Fibroblast of the conjunctiva (primary cell): ENCODE measurements at regions not wholly inside any gene's neighbourhood (a gene's known extent, or its start where the extent isn't known, plus 50 kb on each side); places are given as distances from the start of the nearest gene placed in this dataset.
"Not testable (repeated sequence)": the region's sequence is repeated elsewhere in the genome, so short reads cannot be mapped to it uniquely, and the experiment has no call there.

Experiments used
- DNase-seq: peaks from one replicate; pipeline ENCODE4 v3.0.0-alpha.2; 2010; ENCODE audit warnings: low read depth

DNA sequence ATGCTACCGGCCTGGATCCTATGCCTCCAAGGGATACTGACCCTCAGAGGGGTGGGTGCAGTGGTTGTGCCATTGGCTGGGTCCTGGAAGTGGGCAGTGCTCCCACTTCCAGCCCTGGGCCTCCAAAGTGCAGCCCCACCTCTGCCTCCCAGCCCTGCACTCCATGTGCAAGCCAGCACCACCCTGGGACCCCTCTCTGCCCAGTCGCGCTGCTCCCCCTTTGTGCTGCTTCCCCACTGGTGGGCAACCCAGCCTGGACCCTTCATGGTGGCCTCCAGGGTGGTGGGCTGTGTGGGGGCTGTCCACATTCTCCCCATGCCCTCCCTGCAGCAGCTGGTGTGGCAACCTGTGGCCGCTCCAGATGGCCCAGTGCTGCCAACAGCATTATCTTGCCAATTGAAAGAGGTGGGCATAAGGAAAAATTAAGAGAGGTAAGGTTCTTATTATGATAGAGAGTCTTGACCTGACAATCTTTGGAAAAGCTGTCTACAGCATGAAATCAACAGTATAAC, 309.7 kb downstream of the GUCY2F start:
- no peak for DNase-seq

- DNase-seq = no peak
Observed at GRCh38 chrX:109155161-109155560, 326.7 kb downstream of the GUCY2F start.

DNA sequence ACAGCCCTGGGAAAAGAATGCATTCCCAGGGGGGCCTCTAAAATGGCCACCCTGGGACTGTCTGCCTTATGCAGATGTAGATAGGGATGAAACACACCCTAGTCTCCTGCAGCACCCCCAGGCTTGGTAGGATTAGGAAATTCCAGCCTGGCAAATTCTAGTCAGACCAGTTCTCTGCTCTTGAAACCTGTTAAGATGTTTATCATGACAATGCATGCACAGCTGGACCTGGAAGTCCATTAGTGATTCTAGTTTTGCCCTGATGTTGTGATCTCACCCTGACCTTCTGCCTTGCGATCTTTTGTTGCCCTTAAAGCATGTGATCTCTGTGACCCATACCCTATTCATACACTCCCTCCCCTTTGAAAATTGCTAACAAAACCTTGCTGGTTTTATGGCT, 337.7 kb downstream of the GUCY2F start:
- DNase-seq = not testable (repeated sequence)

GRCh38 chrX:109140463-109140862, 341.4 kb downstream of the GUCY2F start:
- DNase-seq = no peak

DNA sequence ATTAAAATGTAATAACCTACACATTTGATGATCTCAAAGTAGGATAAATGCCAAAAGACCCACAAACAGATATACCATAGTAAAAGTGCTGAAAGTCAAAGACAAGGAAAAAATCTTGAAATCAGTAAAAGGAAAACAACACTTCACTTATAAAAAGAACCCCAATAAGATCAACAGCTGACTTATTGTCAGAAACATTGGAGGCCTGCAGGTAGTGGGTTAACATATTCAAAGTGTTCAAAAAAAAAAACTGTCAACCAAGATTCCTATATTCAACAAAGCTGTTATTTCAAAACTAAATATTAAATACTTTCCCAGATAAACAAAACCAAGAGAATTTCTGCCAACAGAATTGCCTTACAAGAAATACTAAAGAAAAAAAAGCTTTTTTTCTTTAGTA, 347.1 kb downstream of the GUCY2F start:
- DNase-seq = no peak

- DNase-seq = no peak
Observed at GRCh38 chrX:109125304-109125703, 356.6 kb downstream of the GUCY2F start.

- DNase-seq = no peak
Observed at GRCh38 chrX:109089359-109089758, 353.0 kb upstream of the IRS4 start.

DNA sequence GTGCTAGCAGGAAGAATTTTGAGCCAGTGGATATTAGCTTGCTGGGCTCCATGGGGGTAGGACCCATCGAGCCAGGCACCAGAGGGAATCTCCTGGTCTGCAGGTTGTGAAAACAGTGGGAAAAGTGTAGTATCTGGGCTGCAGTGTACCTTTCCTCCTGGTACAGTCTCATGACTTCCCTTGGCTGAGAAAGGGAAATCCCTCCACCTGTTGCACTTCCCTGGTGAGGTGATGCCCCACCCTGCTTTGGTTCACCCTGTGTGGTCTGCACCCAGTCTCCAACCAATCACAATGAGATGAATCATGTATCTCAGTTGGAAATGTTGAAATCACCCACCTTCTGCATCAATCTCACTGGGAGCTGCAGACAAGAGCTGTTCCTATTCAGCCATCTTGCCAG, 341.4 kb upstream of the IRS4 start:
- no peak for DNase-seq

GRCh38 chrX:109054181-109054581, 317.8 kb upstream of the IRS4 start:
- DNase-seq = peak; percentile 2

- no peak for DNase-seq
Observed at GRCh38 chrX:109049903-109050302, 313.5 kb upstream of the IRS4 start.

GRCh38 chrX:109049416-109049815, 313.1 kb upstream of the IRS4 start:
- no peak for DNase-seq

DNA sequence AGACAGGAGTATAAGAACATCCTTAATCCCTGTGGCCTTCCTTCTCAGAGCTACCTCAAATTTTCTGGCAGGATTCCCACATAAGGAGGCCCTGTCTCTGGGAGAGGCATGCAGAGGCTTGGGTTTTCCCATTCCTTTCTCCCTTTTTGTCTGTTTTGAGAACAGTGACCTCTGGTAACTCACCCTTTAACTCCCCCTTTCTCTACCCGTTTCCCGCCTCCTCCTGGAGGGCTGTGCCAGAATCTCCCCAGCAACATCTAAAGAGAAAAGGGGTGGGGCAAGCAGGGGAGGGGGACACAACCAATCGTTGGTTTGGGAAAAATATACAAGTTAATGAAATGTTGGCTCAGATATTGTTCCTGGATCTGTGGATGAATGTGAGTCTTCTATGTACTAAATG, 303.7 kb upstream of the IRS4 start:
- no peak for DNase-seq

GRCh38 chrX:109036624-109037023, 300.3 kb upstream of the IRS4 start:
- DNase-seq = no peak

GRCh38 chrX:108993909-108994308, 257.5 kb upstream of the IRS4 start:
- DNase-seq = no peak

DNA sequence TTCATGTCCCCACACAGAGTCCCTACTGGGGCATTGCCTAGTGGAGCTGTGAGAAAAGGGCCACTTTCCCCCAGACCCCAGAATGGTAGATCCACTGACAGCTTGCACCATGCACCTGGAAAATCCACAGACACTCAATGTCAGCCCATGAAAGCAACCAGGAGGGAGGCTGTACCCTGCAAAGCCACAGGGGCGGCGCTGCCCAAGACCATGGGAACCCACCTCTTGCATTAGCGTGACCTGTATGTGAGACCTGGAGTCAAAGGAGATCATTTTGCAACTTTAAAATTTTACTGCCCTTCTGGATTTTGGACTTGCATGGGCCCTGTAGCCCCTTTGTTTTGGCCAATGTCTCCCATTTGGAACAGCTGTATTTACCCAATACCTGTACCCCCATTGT, 236.5 kb upstream of the IRS4 start:
- DNase-seq = not testable (repeated sequence)

DNA sequence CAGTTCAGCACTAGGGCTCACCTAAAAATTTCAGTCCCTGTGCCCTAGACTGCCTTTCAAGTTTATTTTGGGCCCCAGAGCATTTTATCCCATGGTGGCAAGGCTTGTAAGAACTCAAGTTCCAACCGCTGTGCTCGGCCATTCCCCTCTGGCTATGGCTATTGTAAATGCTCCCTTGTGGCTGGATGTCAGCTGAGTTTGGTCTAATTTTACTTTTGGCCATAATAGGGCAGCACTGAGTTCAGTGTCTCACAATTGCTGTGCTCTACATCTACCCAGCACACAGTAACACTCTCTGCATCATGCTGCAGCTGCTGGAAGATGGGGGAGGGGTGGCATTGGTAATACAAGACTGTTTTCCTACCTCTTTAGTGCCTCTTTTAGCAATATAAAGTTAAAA, 210.8 kb upstream of the IRS4 start:
- no peak for DNase-seq

DNA sequence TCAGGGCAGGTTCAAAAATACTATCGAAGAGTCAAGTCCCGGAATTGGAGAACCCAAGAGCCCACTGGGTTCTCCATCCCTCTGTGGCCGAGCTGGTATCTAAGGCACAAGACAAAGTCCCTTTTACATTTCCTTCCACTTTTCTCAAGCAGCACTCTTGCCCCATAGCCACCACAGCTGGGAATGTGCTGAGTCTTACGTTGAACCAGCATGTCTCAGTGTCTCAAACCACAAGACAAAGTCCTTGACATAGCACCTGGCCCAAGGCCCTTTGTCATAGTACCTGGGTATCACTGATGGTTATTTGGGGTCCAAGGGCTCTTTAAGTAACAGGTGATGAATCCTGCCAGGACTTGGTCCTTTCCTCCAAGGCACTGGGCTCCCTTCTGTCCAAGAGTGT, 210.2 kb upstream of the IRS4 start:
- DNase-seq = no peak

DNA sequence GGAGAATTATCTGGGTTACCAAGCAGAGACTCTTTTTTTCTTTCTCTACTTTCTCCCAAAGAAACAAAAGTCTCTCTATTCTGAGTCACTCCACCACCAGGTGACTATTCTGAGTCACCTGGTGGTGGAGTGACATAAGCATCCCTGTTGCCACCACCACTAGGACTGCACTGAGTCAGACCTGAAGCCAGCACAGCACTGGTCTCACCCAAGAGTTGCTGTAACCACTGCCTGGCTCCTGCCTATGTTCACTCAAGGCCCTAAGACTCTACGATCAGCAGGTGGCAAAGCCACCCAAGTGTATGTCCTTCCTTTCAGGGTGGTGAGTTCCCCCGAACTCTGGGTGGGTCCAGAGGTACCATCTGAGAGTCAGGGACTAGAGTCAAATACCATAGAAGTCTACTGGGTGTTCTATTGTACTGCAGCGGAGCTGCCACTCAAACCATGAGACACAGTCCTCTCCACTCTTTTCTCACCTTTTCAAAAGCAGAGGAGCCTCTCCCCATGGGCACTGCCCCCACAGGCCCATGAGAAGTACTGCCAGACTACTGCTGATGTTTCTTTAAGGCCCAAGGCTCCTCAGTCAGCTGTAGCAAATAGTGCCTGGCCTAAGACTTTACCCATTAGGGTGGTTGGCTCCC, 209.6 kb upstream of the IRS4 start:
- no peak for DNase-seq

GRCh38 chrX:108914791-108915190, 178.4 kb upstream of the IRS4 start:
- no peak for DNase-seq

- DNase-seq = not testable (repeated sequence)
Observed at GRCh38 chrX:108903831-108904230, 167.5 kb upstream of the IRS4 start.

GRCh38 chrX:108900333-108900732, 164.0 kb upstream of the IRS4 start:
- no peak for DNase-seq

GRCh38 chrX:108896349-108896748, 160.0 kb upstream of the IRS4 start:
- not testable (repeated sequence) for DNase-seq

DNA sequence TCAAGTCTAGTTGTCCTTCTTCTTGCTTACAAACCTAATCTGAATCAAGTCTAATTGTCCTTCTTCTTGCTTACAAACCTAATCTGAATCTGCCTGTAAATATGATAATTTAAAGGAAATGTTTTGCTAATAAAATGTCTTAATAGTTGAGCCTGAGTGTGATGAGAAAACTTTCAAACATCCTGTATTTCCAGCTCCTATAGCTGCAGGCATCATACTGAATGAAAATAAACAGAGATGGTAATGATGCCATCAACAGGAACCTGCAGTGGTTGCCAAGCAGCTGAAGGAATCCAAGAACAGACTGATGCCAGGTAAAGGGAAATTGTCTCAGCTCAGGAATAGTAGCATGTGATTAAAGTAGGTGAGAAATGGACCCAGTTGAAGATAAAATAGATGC, 156.1 kb upstream of the IRS4 start:
- DNase-seq = no peak

DNA sequence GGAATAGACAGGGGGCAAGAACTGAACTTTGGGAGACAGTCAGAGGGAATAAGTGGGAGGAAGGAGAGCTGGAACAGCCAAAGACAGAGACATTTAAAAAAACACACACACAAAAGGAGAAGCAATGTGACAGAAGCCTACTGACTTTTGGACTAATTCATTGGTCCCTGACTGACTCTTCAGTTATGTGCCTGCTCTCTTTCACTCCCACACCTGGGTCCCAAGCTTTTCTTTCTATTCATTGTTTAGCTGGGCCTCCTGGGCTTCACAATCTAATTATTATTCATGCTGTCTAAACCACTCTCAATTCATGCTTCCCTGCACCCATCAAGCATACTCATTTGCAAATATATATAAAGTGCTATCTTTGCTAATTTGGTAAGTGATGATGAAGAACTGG, 139.2 kb upstream of the IRS4 start:
- DNase-seq = no peak
